G401.6 (cell line): ENCODE measurements at regions not wholly inside any gene's neighbourhood (a gene's known extent, or its start where the extent isn't known, plus 50 kb on each side); places are given as distances from the start of the nearest gene placed in this dataset.
A peak's percentile ranks its signal among the peaks of the same experiment; 100 is the strongest.

Experiments used
- FAIRE-seq: peaks from 2 replicates; lab custom pipeline; 2012; peaks lifted over from hg19 to GRCh38; lab: Jason Lieb, UNC

- FAIRE-seq, result no peak
Measured at GRCh38 chr20:34163307-34163706, 51.3 kb upstream of the EIF2S2 start.

GRCh38 chr20:34164381-34164984, 52.4 kb upstream of the EIF2S2 start:
- no peak for FAIRE-seq

- FAIRE-seq, result no peak
Measured at GRCh38 chr20:34165018-34165619, 53.1 kb upstream of the EIF2S2 start.

- no peak for FAIRE-seq
Measured at GRCh38 chr20:34171640-34172039, 59.6 kb upstream of the EIF2S2 start.

DNA sequence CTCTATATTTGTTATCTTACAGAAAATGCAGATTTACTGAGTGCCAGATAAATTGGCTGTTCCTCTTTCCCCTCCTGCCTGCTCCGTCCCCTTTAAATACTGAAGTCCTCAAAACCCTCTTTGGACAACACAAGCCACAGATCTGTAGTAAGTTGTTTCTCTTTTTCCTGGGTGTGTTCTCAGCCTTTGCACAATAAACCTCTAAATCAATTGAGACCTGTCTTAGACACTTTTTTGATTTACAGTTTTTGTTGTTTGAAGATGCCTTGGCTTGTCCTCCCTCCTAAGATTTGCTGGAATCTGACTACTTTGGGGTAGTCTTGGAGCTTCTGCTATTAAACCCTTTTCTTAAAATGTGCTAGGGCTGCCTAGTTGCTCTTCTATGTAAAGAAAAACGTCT, 60.9 kb upstream of the EIF2S2 start:
- FAIRE-seq, result no peak

DNA sequence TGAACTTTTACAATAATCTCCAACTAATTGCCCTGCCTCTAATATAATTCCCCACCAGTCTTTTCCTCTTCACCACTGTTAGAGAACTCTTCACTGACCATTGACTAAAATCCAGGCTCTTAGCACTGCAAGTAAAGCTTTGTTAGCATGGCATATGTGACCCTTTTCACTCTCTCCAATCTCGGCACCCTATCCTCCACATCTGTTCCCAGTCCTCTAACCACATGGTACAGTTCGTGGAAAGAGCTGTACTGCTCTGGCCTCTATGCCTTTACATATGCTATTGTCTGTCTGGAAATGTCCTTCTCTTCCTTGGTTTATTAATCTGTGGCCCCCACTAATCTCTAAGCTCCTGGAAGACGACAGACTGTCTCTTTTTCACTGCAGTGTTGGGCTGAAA, 63.0 kb upstream of the EIF2S2 start:
- no peak for FAIRE-seq

- FAIRE-seq, result no peak
Measured at GRCh38 chr20:34175879-34176278, 63.8 kb upstream of the EIF2S2 start.

DNA sequence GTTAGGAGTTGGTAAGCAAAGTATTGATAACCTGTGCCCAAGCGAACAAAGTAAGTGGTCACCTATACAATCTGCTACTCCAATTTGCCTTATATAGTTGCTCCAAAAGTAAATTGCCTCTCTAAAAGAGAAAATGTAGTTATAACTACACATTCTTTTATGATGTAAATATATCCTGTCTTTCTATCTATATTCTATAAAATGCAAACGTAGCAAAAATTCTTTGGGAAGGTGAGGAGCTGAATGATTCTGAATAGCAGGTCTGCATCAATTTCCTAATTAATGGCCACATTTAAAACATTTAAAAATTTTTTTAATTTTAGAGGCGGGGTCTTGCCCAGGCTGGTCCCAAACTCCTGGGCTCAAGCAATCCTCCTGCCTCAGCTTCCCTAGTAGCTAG, 64.2 kb upstream of the ASIP start:
- no peak for FAIRE-seq

DNA sequence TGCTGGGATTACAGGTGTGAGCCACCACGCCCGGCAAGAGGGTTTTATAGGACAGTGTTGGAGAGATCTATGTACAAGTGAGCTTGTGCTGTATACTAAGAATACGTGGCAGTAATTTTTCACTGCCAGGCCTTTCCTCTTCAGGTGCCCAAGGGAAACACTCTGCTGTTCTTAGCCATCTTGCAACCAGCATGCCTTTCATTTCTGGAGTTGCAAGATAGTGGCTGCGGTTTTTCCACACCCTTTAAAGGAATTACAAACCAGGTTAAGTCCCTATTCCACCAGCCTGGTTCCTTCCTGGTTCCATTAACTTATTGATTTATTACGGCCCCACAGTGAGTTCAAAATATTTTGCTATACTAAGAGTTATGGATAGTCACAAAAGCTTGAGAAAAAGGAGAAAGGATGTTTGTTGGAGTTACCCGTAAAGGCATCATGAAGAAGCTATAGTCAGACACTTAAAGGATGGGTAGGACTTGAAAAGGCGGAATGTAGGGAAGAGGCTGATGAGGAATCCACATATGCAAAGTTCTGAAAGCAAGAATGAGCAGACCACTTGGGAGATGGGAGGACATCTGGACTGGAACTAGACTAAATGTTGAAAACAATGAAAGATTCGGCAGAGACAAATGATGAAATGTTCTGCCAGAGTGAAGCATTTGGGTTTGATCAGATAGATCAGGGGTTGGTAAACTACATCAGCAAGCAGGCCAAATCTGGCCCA, 61.4 kb upstream of the ASIP start:
- no peak for FAIRE-seq

DNA sequence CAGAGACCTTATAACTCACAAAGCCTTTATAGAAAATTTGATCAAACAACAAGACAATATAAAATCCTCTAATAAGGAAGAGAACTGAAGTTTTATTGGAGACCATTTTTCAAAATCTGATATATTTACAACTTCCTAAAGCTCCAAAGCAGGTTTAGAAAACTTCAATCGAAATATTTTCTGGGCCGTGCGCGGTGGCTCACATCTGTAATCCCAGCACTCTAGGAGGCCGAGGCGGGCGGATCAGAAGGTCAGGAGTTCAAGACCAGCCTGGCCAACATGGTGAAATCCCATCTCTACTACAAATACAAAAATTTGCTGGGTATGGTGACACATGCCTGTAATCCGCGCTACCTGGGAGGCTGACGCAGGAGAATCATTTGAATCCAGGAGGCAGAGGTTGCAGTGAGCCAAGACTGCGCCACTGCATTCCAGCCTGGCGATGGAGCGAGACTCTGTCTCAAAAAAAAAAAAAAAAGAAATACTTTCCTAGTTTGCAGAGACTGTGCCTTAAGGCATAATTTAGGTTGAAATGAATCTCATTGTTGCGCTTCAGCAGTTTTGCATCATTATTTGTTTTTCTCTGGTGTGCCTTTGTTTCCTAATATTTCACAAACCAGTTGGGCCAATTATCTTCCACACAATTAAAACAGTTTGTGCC, 60.6 kb upstream of the ASIP start:
- no peak for FAIRE-seq

- FAIRE-seq, result no peak
Measured at GRCh38 chr20:34181484-34181883, 59.7 kb upstream of the ASIP start.

GRCh38 chr20:34185766-34186620, 55.2 kb upstream of the ASIP start:
- no peak for FAIRE-seq

DNA sequence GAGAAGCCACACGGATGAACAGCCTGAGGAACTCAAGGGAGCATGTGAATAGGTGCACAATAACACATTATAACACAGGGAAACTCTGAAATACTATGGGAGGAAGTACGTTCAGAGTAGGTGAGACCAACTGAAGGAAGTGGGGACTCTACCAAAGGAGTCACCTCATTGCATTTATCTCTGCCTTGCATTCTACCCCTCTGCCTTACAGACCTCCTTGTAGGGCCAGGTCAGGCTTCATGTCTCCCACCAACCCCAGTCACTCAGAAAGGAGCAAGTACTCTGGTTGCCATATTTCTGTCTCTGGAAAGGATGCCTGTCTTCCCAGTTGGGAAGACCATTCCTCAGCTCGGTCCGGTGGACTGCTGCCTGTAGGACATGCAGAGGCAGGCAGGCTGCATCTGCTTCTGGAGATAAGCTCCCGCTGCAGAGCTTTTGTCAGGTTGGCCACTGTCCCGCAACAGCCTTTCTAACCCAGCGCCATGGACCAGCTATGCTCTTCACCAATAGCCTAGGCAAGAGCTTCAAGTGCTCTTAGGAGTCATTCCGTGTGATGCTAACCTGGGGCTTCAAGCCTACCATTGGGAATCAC, 51.6 kb upstream of the ASIP start:
- FAIRE-seq, result no peak

- FAIRE-seq, result no peak
Measured at GRCh38 chr20:34190262-34190661, 51.0 kb upstream of the ASIP start.

GRCh38 chr20:34190679-34191090, 50.5 kb upstream of the ASIP start:
- peak; percentile 78 for FAIRE-seq
